GM12801 (cell line): ENCODE measurements at regions not wholly inside any gene's neighbourhood (a gene's known extent, or its start where the extent isn't known, plus 50 kb on each side); places are given as distances from the start of the nearest gene placed in this dataset.

Experiments
- TF ChIP-seq, protein P1 (sequence below): IDR thresholded peaks from one replicate; pipeline ENCODE4 v1.5.1; 2011; ENCODE audit warnings: control low read depth; ENCODE audit not compliant: insufficient read length; ENCODE audit errors: extremely low read depth

DNA sequence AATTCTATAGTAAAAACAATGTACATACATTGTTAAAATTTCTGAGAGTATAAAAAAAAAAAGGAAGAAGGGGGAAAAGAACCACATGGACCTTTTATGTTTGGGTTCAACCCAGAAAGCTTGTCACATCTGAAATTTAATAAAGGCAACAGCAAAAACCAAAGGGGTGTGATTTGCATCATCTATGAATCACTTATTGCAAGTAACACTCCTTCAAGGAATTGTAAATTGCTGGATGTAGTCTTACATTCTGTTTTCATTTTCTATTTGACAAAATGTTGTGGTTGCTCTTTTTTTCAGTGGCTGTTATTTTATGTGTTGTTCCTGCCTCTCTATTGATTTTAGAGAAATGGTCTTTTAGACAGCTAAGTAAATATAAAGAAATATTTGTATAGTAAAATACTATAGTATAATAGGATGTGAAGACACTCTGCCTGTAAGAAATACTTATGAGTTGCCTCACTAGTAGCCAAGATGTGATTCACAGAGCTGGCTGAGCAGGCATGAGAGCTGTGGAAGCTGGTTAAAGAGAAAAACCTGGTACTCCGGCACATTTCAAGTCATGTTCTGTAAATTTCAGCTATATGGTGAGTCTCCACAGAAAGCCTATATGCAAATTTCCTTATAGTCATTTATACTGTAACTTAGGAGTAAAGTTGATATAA is 131.1 kb upstream of the CNTLN start:
- TF ChIP-seq, protein P1, sequence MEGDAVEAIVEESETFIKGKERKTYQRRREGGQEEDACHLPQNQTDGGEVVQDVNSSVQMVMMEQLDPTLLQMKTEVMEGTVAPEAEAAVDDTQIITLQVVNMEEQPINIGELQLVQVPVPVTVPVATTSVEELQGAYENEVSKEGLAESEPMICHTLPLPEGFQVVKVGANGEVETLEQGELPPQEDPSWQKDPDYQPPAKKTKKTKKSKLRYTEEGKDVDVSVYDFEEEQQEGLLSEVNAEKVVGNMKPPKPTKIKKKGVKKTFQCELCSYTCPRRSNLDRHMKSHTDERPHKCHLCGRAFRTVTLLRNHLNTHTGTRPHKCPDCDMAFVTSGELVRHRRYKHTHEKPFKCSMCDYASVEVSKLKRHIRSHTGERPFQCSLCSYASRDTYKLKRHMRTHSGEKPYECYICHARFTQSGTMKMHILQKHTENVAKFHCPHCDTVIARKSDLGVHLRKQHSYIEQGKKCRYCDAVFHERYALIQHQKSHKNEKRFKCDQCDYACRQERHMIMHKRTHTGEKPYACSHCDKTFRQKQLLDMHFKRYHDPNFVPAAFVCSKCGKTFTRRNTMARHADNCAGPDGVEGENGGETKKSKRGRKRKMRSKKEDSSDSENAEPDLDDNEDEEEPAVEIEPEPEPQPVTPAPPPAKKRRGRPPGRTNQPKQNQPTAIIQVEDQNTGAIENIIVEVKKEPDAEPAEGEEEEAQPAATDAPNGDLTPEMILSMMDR, result no peak

DNA sequence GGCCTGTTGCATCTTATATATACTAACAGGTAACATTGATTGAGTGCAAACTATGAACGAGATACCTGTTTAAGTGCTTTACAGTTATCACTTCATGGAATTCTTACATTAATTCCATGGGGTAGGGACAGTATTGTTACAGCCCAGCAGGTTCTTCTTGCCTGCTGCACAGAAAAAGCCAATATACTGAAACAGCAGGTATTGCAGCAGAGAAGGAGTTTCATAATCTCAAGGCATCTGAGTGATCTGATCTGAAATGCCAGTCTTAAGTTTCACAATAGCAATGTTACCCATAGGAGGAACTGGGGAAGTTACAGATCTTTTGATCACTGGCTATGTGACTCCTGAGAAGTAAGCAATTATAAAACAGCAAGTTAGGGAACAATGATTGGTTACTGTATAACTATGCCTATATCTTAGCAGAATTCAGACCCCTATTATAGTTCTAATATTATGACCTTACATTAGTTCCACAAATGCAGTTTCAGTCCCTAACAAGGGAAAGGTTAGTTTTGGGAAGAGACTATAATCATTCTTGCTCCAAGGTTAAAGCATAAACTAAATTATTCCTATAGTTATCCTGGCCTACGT is 126.5 kb upstream of the BNC2 start:
- TF ChIP-seq, protein P1, result no peak

DNA sequence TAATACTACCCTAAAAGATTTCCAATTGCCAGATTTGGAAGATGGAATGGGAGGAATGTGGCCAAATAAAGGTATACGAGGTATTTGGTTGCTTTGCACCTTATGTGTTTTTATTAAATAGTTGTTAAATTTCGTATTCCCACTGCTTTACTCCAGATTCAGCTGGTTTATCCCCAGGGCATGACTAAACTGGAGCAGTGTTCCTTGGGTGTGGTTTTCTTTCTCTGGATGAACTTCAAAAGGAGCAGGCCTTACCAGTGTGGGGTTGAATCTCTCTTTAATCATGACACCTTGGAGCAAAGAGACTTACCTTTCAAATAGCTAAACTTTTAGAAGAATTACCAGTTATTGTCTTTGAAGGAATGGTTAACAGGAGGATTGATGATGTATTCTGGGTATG is 121.7 kb upstream of the BNC2 start:
- TF ChIP-seq, protein P1, result no peak

DNA sequence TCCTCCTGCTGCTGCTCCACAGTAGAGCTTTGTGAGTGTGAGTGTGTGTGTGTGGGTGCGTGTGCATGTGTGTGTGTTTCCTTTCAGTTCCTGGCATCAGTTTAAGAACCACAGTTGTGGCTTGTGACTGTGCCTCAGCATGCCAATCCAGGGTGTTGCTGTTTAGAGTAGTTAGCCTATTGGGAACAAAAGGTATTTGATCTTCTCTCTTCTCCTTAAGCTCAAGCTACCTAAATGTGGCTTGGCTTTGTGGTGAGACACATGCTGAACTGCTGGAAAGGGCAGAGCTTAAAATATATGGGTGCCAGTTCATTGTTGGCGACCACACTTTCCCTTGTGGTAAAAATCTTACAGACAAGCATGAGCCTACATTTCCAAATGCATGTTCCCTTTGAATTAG is 116.6 kb upstream of the BNC2 start:
- TF ChIP-seq, protein P1, result no peak

DNA sequence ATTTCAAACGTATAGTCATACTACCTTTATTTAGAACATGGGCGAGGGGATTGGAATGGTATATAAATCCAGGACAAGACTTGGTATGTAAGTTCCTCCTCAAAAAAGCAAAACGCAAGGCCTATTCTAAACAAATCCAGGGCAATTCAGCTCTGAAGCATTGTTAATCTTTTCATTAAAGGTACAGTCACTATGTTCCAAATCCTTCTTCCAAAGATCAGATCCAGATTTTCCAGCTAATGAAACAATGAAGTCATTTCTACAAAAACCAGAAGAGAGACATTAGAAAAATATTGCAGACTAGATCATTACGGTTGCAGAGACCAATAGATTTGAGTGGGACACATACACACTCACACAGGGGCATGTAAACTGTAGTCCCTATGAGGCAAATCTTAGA is 116.1 kb upstream of the BNC2 start:
- TF ChIP-seq, protein P1, result no peak

DNA sequence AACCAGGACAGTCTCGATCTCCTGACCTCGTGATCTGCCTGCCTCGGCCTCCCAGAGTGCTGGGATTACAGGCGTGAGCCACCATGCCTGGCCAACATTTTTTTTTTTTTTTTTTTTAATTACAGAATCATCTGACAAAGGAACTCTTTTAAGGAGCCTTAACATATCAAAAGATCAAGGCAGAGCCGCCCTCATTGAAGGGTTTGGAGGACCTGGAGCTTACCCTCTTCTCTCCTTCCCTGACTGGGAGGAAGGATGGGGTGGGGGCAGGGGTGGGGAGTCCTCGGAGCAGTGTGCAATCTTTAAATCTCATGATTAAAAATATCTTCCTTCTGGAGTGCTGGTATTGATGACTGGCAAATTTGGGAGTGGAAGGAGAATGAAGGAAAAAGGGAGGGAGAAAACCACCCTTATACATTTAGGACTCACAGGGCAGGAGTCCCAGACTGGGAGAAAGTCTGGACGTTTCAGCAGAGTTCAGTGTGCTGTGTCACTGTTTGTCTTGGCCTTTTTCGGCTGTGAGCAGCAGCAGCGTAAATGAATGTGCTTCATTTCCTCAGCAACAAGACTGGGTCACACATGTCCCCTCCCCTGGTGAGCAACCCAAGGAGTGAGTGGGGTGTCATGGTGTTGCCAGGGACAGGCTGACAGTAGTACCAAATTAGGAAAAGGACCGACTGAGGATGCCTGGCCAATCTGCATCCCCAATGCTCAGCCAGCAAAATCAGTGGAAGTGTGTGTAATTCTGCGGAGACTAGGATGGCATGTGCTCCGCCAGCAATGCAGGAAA is 115.3 kb upstream of the BNC2 start:
- TF ChIP-seq, protein P1, result no peak

DNA sequence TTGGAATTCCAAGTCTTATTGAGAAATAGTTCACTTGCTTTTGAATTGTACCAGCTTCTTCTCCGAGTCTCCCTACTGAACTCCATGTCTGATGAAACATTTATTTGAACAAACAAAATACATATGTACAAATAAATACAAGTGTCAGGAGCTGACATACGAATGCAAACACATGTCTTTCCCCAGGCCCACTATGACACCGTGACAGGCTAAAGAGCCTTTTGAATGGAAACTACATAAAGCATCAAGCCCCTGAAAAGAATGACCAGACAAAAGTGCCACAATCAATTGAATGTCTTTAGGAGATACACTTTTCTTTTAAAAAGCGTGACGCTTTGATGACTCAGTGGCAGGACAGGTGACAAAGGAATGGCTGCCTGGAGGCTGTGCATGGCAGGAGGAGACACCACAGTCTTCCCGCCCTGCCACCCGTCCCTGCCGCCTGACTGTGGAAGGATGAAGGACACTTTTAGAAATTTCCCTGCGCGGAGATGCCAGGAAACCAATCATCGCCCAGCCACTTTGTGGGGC is 112.4 kb upstream of the BNC2 start:
- TF ChIP-seq, protein P1, result no peak
